ENCODE measurements at regions not wholly inside any gene's neighbourhood (a gene's known extent, or its start where the extent isn't known, plus 50 kb on each side); places are given as distances from the start of the nearest gene placed in this dataset.
"Not testable (repeated sequence)": the region's sequence is repeated elsewhere in the genome, so short reads cannot be mapped to it uniquely, and the experiment has no call there.

- no peak for DNase-seq (ENCODE audit: low spot score)
- no peak for TF ChIP-seq CTCF (IDR thresholded peaks at IDR 0.05; ENCODE audit: extremely low read depth, missing control alignments)
Observed at GRCh38 chr2:3108710-3109702, 268.6 kb downstream of the EIPR1 start.

GRCh38 chr2:3108105-3108504 lies 269.5 kb downstream of the EIPR1 start:
- no peak for TF ChIP-seq CTCF (IDR thresholded peaks at IDR 0.05; ENCODE audit: extremely low read depth, missing control alignments)
- no peak for DNase-seq (ENCODE audit: low spot score)

GRCh38 chr2:3107567-3107966 lies 270.1 kb downstream of the EIPR1 start:
- no peak for DNase-seq (ENCODE audit: low spot score)
- no peak for TF ChIP-seq CTCF (IDR thresholded peaks at IDR 0.05; ENCODE audit: extremely low read depth, missing control alignments)

GRCh38 chr2:3105814-3106569 lies 271.6 kb downstream of the EIPR1 start:
- no peak for DNase-seq (ENCODE audit: low spot score)
- TF ChIP-seq CTCF (IDR thresholded peaks at IDR 0.05; ENCODE audit: extremely low read depth, missing control alignments), result no peak

GRCh38 chr2:3104958-3105813 lies 272.4 kb downstream of the EIPR1 start:
- not testable (repeated sequence) for DNase-seq (ENCODE audit: low spot score)

- no peak for DNase-seq (ENCODE audit: low spot score)
- TF ChIP-seq CTCF (IDR thresholded peaks at IDR 0.05; ENCODE audit: extremely low read depth, missing control alignments), result no peak
Observed at GRCh38 chr2:3104261-3104660, 273.4 kb downstream of the EIPR1 start.

- no peak for DNase-seq (ENCODE audit: low spot score)
- no peak for TF ChIP-seq CTCF (IDR thresholded peaks at IDR 0.05; ENCODE audit: extremely low read depth, missing control alignments)
Observed at GRCh38 chr2:3102922-3103569, 274.6 kb downstream of the EIPR1 start.
